Activated naive CD4-positive, alpha-beta T cell treated with anti-CD3 and anti-CD28 coated beads, Interleukin-2, amount 50 U/mL, for 72 hours (primary cell): ENCODE measurements at regions not wholly inside any gene's neighbourhood (a gene's known extent, or its start where the extent isn't known, plus 50 kb on each side); places are given as distances from the start of the nearest gene placed in this dataset.
A peak's percentile ranks its signal among the peaks of the same experiment; 100 is the strongest.
"Not testable (repeated sequence)": the region's sequence is repeated elsewhere in the genome, so short reads cannot be mapped to it uniquely, and the experiment has no call there.

ENCODE experiments used
- ATAC-seq, 2 donors: fragments of 150-1000 bp; cut with Tn5 transposase; 2 replicates each; pipeline ENCODE4 v1.10.0; 2021; ENCODE audit warnings: mild to moderate bottlenecking in 2 of 2, moderate library complexity in 2 of 2
- DNase-seq, 2 donors: peaks; one replicate each; pipeline ENCODE4 v3.0.0; 2021 to 2022; ENCODE audit warnings: low spot score in 2 of 2
- H3K27ac Mint-ChIP-seq, 2 donors: one replicate each; pipeline ENCODE4 v1.8.0; 2022; ENCODE audit warnings: mild to moderate bottlenecking in 2 of 2, mixed read lengths in 2 of 2
- H3K36me3 Mint-ChIP-seq, 2 donors: one replicate each; pipeline ENCODE4 v1.8.0; 2022; ENCODE audit warnings: mixed read lengths in 2 of 2
- H3K9me3 Mint-ChIP-seq, 2 donors: one replicate each; pipeline ENCODE4 v1.8.0; 2022; ENCODE audit warnings: mixed read lengths in 2 of 2

- H3K36me3 Mint-ChIP-seq, result peaks cover 22 to 38% of the 10 kb centered on the region in 2 donors
- not testable (repeated sequence) for DNase-seq, H3K27ac Mint-ChIP-seq, ATAC-seq
- H3K9me3 Mint-ChIP-seq, result peaks cover 26 to 36% of the 10 kb centered on the region in 2 donors
Observed at GRCh38 chr4:148533851-148534250, 91.6 kb upstream of the NR3C2 start.

GRCh38 chr4:148530114-148530513 lies 87.9 kb upstream of the NR3C2 start:
- DNase-seq (no peak), ATAC-seq (no peak)
- peaks cover 22 to 32% of the 10 kb centered on the region in 2 donors for H3K36me3 Mint-ChIP-seq
- H3K27ac Mint-ChIP-seq, result no peak overlapping the region
- H3K9me3 Mint-ChIP-seq, result peaks cover 21 to 35% of the 10 kb centered on the region in 2 donors

- peaks cover 0 to 7% of the 10 kb centered on the region in 2 donors for H3K36me3 Mint-ChIP-seq
- no peak for ATAC-seq
- no peak overlapping the region for H3K27ac Mint-ChIP-seq
- peaks cover 0 to 12% of the 10 kb centered on the region in 2 donors for H3K9me3 Mint-ChIP-seq
- no peak for DNase-seq
Observed at GRCh38 chr4:148527571-148527970, 85.4 kb upstream of the NR3C2 start.

- Mint-ChIP-seq H3K27ac (no peak overlapping the region), H3K36me3 (peaks cover 7 to 24% of the 10 kb centered on the region in 2 donors), H3K9me3 (peaks cover 13 to 19% of the 10 kb centered on the region in 2 donors)
- DNase-seq, result no peak
- no peak for ATAC-seq
Observed at GRCh38 chr4:148522995-148523394, 80.8 kb upstream of the NR3C2 start.

- DNase-seq (no peak), ATAC-seq (no peak)
- Mint-ChIP-seq H3K27ac (no peak overlapping the region), H3K36me3 (peaks cover 7 to 19% of the 10 kb centered on the region in 2 donors), H3K9me3 (peaks cover 13 to 23% of the 10 kb centered on the region in 2 donors)
Observed at GRCh38 chr4:148515248-148515647, 73.0 kb upstream of the NR3C2 start.

GRCh38 chr4:148514581-148514980 lies 72.4 kb upstream of the NR3C2 start:
- Mint-ChIP-seq H3K36me3 (peaks cover 7 to 13% of the 10 kb centered on the region in 2 donors), H3K9me3 (peaks cover 11 to 21% of the 10 kb centered on the region in 2 donors), H3K27ac (no peak overlapping the region)
- peak in 1 of 2 donors; percentile 55 for ATAC-seq
- no peak for DNase-seq

GRCh38 chr4:148514041-148514440 lies 71.8 kb upstream of the NR3C2 start:
- Mint-ChIP-seq H3K27ac (no peak overlapping the region), H3K9me3 (peaks cover 5 to 15% of the 10 kb centered on the region in 2 donors), H3K36me3 (peaks cover 4 to 9% of the 10 kb centered on the region in 2 donors)
- peak in 1 of 2 donors; percentile 56 for ATAC-seq
- DNase-seq, result no peak

GRCh38 chr4:148510211-148510610 lies 68.0 kb upstream of the NR3C2 start:
- Mint-ChIP-seq H3K36me3 (no peaks in the 10 kb centered on the region), H3K9me3 (peaks cover 0 to 9% of the 10 kb centered on the region in 2 donors), H3K27ac (no peak overlapping the region)
- DNase-seq (no peak), ATAC-seq (no peak)

GRCh38 chr4:148503681-148504080 lies 61.5 kb upstream of the NR3C2 start:
- peaks cover 0 to 6% of the 10 kb centered on the region in 2 donors for H3K9me3 Mint-ChIP-seq
- no peak overlapping the region for H3K27ac Mint-ChIP-seq
- ATAC-seq (no peak), DNase-seq (no peak)
- peaks cover 0 to 23% of the 10 kb centered on the region in 2 donors for H3K36me3 Mint-ChIP-seq

GRCh38 chr4:148497258-148497657 lies 55.0 kb upstream of the NR3C2 start:
- Mint-ChIP-seq H3K9me3 (no peaks in the 10 kb centered on the region), H3K36me3 (peaks cover 0 to 23% of the 10 kb centered on the region in 2 donors), H3K27ac (no peak overlapping the region)
- ATAC-seq, result no peak
- DNase-seq, result no peak

- Mint-ChIP-seq H3K9me3 (no peaks in the 10 kb centered on the region), H3K36me3 (peaks cover 0 to 8% of the 10 kb centered on the region in 2 donors), H3K27ac (no peak overlapping the region)
- DNase-seq, result no peak
- no peak for ATAC-seq
Observed at GRCh38 chr4:148495463-148495862, 53.2 kb upstream of the NR3C2 start.
